Sigmoid colon (tissue), 6 donors: ENCODE measurements at regions not wholly inside any gene's neighbourhood (a gene's known extent, or its start where the extent isn't known, plus 50 kb on each side); places are given as distances from the start of the nearest gene placed in this dataset.
"Not testable (repeated sequence)": the region's sequence is repeated elsewhere in the genome, so short reads cannot be mapped to it uniquely, and the experiment has no call there.

Experiments used
- DNase-seq: peaks from one replicate; pipeline ENCODE4 v3.0.0-alpha.2; 2019
- H3K27ac ChIP-seq, 4 donors: fragments of 200-600 bp; sonication (generic); one replicate each; pipeline ENCODE4 v1.5.1; 2016 to 2019; ENCODE audit warnings: mild to moderate bottlenecking in 1 of 4
- H3K27me3 ChIP-seq, 3 donors: fragments of 200-600 bp; sonication (generic); one replicate each; pipeline ENCODE4 v1.5.1; 2019; ENCODE audit warnings: mild to moderate bottlenecking in 1 of 3
- H3K36me3 ChIP-seq, 4 donors: fragments of 200-600 bp; sonication (generic); one replicate each; pipeline ENCODE4 v1.5.1; 2016 to 2019
- H3K4me1 ChIP-seq, 4 donors: fragments of 200-600 bp; sonication (generic); one replicate each; pipeline ENCODE4 v1.5.1; 2017 to 2019
- H3K4me3 ChIP-seq, 4 donors: fragments of 200-600 bp; sonication (generic); one replicate each; pipeline ENCODE4 v1.5.1; 2017 to 2019; ENCODE audit warnings: mild to moderate bottlenecking in 2 of 4, moderate library complexity in 1 of 4
- H3K9me3 ChIP-seq, 4 donors: fragments of 200-600 bp in 3 of 4; sonication (generic) in 3 of 4; one replicate each; pipeline versions ENCODE4 v1.5.1 to v1.6.1; 2013 to 2019
- EP300 ChIP-seq, 4 donors: sonication (generic); formaldehyde crosslinking; IDR thresholded peaks; one replicate each; pipeline ENCODE4 v1.6.1; 2017; ENCODE audit warnings: antibody characterized with exemption in 4 of 4
- POLR2A ChIP-seq, 2 donors: fragments of 450-650 bp; IDR thresholded peaks; one replicate each; pipeline ENCODE4 v1.6.1; 2016; ENCODE audit warnings: antibody characterized with exemption in 2 of 2, mild to moderate bottlenecking in 2 of 2, moderate library complexity in 2 of 2
- POLR2AphosphoS5 ChIP-seq, 4 donors: sonication (generic); formaldehyde crosslinking; IDR thresholded peaks; one replicate each; pipeline ENCODE4 v1.6.1; 2017; ENCODE audit warnings: antibody characterized with exemption in 4 of 4
- WGBS, 2 donors: extraction: QIAGEN DNeasy Blood & Tissue Kit; methylation state at CpG; one replicate each; pipeline ENCODE4 v1.1.7; 2013; 5-methylcytosine and 5-hydroxymethylcytosine counted together
- intact Hi-C: fragments of 100-400 bp; cut with DNase I; formaldehyde crosslinking; loops from one replicate; pipeline ENCODE4 v1.15.1; 2023
- TF ChIP-seq, protein P1 (sequence below), 4 experiments: fragments of 450-650 bp in 3 of 4; fragments of 200-600 bp in 1 of 4; IDR thresholded peaks; one replicate each; pipeline ENCODE4 v1.5.1; 2016 to 2019; ENCODE audit warnings: antibody characterized with exemption in 4 of 4, mild to moderate bottlenecking in 3 of 4, moderate library complexity in 2 of 4
- donor health status: healthy with polysubstance abuse.
- donor health status: healthy.

GRCh38 chr14:38583471-38583870 is 327.6 kb upstream of the CLEC14A start:
- Histone ChIP-seq H3K4me3 (no peak overlapping the region), H3K27me3 (no peaks in the 10 kb centered on the region), H3K27ac (no peak overlapping the region), H3K36me3 (no peaks in the 10 kb centered on the region), H3K9me3 (peaks cover 0 to 1% (median 0%) of the 10 kb centered on the region in 4 donors), H3K4me1 (no peaks in the 10 kb centered on the region)
- intact Hi-C loops, result no loop called here
- TF ChIP-seq POLR2A (IDR thresholded peaks at IDR 0.05), result no peak
- no peak for TF ChIP-seq EP300 (IDR thresholded peaks at IDR 0.05)
- TF ChIP-seq POLR2AphosphoS5 (IDR thresholded peaks at IDR 0.05), result no peak
- TF ChIP-seq, protein P1, sequence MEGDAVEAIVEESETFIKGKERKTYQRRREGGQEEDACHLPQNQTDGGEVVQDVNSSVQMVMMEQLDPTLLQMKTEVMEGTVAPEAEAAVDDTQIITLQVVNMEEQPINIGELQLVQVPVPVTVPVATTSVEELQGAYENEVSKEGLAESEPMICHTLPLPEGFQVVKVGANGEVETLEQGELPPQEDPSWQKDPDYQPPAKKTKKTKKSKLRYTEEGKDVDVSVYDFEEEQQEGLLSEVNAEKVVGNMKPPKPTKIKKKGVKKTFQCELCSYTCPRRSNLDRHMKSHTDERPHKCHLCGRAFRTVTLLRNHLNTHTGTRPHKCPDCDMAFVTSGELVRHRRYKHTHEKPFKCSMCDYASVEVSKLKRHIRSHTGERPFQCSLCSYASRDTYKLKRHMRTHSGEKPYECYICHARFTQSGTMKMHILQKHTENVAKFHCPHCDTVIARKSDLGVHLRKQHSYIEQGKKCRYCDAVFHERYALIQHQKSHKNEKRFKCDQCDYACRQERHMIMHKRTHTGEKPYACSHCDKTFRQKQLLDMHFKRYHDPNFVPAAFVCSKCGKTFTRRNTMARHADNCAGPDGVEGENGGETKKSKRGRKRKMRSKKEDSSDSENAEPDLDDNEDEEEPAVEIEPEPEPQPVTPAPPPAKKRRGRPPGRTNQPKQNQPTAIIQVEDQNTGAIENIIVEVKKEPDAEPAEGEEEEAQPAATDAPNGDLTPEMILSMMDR (IDR thresholded peaks at IDR 0.05), result no peak
- no peak for DNase-seq
- 9 to 63% methylated on average over 1 of the region's 1 CpG for WGBS, 2 donors

DNA sequence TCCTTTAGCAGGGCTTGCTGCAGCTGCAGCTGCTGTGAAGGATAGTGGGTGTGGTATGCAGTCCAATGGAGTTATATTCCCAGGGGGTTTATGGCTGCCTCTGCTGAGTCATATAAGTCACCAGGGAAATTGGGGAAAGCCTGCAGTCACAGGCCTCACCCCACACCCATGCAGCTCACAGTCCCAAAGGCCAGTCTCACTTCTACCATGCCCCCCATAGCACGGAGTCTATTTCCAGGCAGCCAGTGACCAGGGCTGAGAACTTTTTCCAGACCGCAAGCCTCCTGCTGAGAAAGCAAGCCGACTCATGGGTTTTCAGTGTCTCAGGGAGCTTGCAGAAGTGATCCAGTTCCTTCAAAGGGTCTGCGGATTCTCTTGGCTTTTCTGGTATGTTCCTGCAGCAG is 322.4 kb upstream of the CLEC14A start:
- 64 to 89% methylated on average over 4 of the region's 4 CpGs for WGBS, 2 donors
- H3K9me3 ChIP-seq, result no peaks in the 10 kb centered on the region
- no peak overlapping the region for H3K4me3 ChIP-seq
- no peaks in the 10 kb centered on the region for H3K4me1 ChIP-seq
- intact Hi-C loops, result no loop called here
- no peak overlapping the region for H3K27ac ChIP-seq
- no peaks in the 10 kb centered on the region for H3K36me3 ChIP-seq
- H3K27me3 ChIP-seq, result no peaks in the 10 kb centered on the region
- TF ChIP-seq POLR2A (IDR thresholded peaks at IDR 0.05) (no peak), EP300 (IDR thresholded peaks at IDR 0.05) (no peak), POLR2AphosphoS5 (IDR thresholded peaks at IDR 0.05) (no peak)
- TF ChIP-seq, protein P1 (IDR thresholded peaks at IDR 0.05), result no peak
- no peak for DNase-seq

DNA sequence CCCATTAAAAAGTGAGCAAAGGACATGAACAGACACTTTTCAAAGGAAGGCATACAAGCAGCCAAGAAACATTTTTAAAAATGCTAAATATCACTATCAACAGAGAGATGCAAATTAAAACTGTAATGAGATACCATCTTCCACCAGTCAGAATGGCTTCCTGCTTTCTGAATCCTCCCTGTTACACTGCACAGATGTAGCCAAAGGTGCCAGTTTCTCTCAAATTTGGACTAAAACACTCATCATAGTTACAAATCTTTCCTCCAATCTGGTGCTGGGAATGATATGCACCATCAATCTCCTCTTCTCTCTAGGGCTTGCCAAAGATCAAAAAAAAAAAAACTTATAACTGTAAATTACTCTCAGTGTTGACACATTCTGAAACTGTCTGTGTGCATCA is 311.8 kb upstream of the CLEC14A start:
- intact Hi-C loops, result no loop called here
- no peaks in the 10 kb centered on the region for H3K27me3 ChIP-seq
- no peak for DNase-seq
- no peaks in the 10 kb centered on the region for H3K9me3 ChIP-seq
- H3K4me1 ChIP-seq, result no peaks in the 10 kb centered on the region
- H3K4me3 ChIP-seq, result no peak overlapping the region
- TF ChIP-seq EP300 (IDR thresholded peaks at IDR 0.05) (no peak), POLR2A (IDR thresholded peaks at IDR 0.05) (no peak), POLR2AphosphoS5 (IDR thresholded peaks at IDR 0.05) (no peak)
- TF ChIP-seq, protein P1 (IDR thresholded peaks at IDR 0.05), result no peak
- H3K36me3 ChIP-seq, result no peaks in the 10 kb centered on the region
- H3K27ac ChIP-seq, result no peak overlapping the region

GRCh38 chr14:38561657-38562056 is 305.8 kb upstream of the CLEC14A start:
- Histone ChIP-seq H3K36me3 (no peaks in the 10 kb centered on the region), H3K27ac (no peak overlapping the region), H3K9me3 (no peaks in the 10 kb centered on the region), H3K4me1 (no peaks in the 10 kb centered on the region), H3K4me3 (no peak overlapping the region), H3K27me3 (no peaks in the 10 kb centered on the region)
- intact Hi-C loops, result no loop called here
- no peak for DNase-seq
- no peak for TF ChIP-seq EP300 (IDR thresholded peaks at IDR 0.05)
- TF ChIP-seq, protein P1 (IDR thresholded peaks at IDR 0.05), result no peak
- no peak for TF ChIP-seq POLR2AphosphoS5 (IDR thresholded peaks at IDR 0.05)
- no peak for TF ChIP-seq POLR2A (IDR thresholded peaks at IDR 0.05)

- no peak overlapping the region for H3K4me3 ChIP-seq
- 70 to 83% methylated on average over 2 of the region's 2 CpGs for WGBS, 2 donors
- no peaks in the 10 kb centered on the region for H3K36me3 ChIP-seq
- no peaks in the 10 kb centered on the region for H3K9me3 ChIP-seq
- no peaks in the 10 kb centered on the region for H3K27me3 ChIP-seq
- no peaks in the 10 kb centered on the region for H3K4me1 ChIP-seq
- no peak for DNase-seq
- intact Hi-C loops, result no loop called here
- TF ChIP-seq EP300 (IDR thresholded peaks at IDR 0.05), result no peak
- no peak for TF ChIP-seq POLR2A (IDR thresholded peaks at IDR 0.05)
- TF ChIP-seq POLR2AphosphoS5 (IDR thresholded peaks at IDR 0.05), result no peak
- TF ChIP-seq, protein P1 (IDR thresholded peaks at IDR 0.05), result no peak
- H3K27ac ChIP-seq, result no peak overlapping the region
Measured at GRCh38 chr14:38559711-38560110, 303.8 kb upstream of the CLEC14A start.

- H3K27me3 ChIP-seq, H3K36me3 ChIP-seq, intact Hi-C loops, H3K9me3 ChIP-seq, H3K4me3 ChIP-seq, H3K27ac ChIP-seq, DNase-seq, H3K4me1 ChIP-seq: not testable (repeated sequence)
Measured at GRCh38 chr14:38557391-38557790, 301.5 kb upstream of the CLEC14A start.
